Inflammatory macrophage treated with lipopolysaccharide for 1 hour (primary cell): ENCODE measurements at regions not wholly inside any gene's neighbourhood (a gene's known extent, or its start where the extent isn't known, plus 50 kb on each side); places are given as distances from the start of the nearest gene placed in this dataset.
"Not testable (repeated sequence)": the region's sequence is repeated elsewhere in the genome, so short reads cannot be mapped to it uniquely, and the experiment has no call there.

Source experiments
- DNase-seq, 2 donors: peaks; one replicate each; pipeline ENCODE4 v3.0.0-alpha.2; 2020 to 2022

- no peak for DNase-seq
Observed at GRCh38 chr13:54606944-54607343, 1578.3 kb downstream of the OLFM4 start.

- DNase-seq: no peak
Observed at GRCh38 chr13:54607421-54607820, 1578.8 kb downstream of the OLFM4 start.

- DNase-seq: no peak
Observed at GRCh38 chr13:54611390-54611789, 1582.8 kb downstream of the OLFM4 start.

GRCh38 chr13:54614726-54615125 is 1586.1 kb downstream of the OLFM4 start:
- DNase-seq: no peak

- DNase-seq: not testable (repeated sequence)
Observed at GRCh38 chr13:54626504-54626903, 1597.9 kb downstream of the OLFM4 start.

- DNase-seq: no peak
Observed at GRCh38 chr13:54627646-54628372, 1599.2 kb downstream of the OLFM4 start.

GRCh38 chr13:54628383-54628782 is 1599.8 kb downstream of the OLFM4 start:
- DNase-seq: no peak

- DNase-seq: no peak
Observed at GRCh38 chr13:54633456-54633855, 1604.8 kb downstream of the OLFM4 start.

- no peak for DNase-seq
Observed at GRCh38 chr13:54636231-54636630, 1607.6 kb downstream of the OLFM4 start.

GRCh38 chr13:54637366-54637765 is 1608.8 kb downstream of the OLFM4 start:
- no peak for DNase-seq

- DNase-seq: no peak
Observed at GRCh38 chr13:54640719-54641118, 1612.1 kb downstream of the OLFM4 start.

- no peak for DNase-seq
Observed at GRCh38 chr13:54643863-54644262, 1615.2 kb downstream of the OLFM4 start.

- DNase-seq: no peak
Observed at GRCh38 chr13:54647275-54647674, 1618.7 kb downstream of the OLFM4 start.

- DNase-seq: no peak
Observed at GRCh38 chr13:54657588-54657987, 1629.0 kb downstream of the OLFM4 start.

GRCh38 chr13:54658771-54659170 is 1630.2 kb downstream of the OLFM4 start:
- DNase-seq: no peak

- no peak for DNase-seq
Observed at GRCh38 chr13:54660277-54660676, 1631.7 kb downstream of the OLFM4 start.

- DNase-seq: no peak
Observed at GRCh38 chr13:54676526-54677113, 1648.0 kb downstream of the OLFM4 start.

- DNase-seq: no peak
Observed at GRCh38 chr13:54682184-54682583, 1653.6 kb downstream of the OLFM4 start.

- DNase-seq: no peak
Observed at GRCh38 chr13:54687173-54687572, 1658.6 kb downstream of the OLFM4 start.

- no peak for DNase-seq
Observed at GRCh38 chr13:54699831-54700230, 1671.2 kb downstream of the OLFM4 start.

- DNase-seq: no peak
Observed at GRCh38 chr13:54705738-54706137, 1677.1 kb downstream of the OLFM4 start.

GRCh38 chr13:54706336-54706735 is 1677.7 kb downstream of the OLFM4 start:
- DNase-seq: no peak

- DNase-seq: no peak
Observed at GRCh38 chr13:54709546-54709945, 1680.9 kb downstream of the OLFM4 start.

- DNase-seq: no peak
Observed at GRCh38 chr13:54733639-54734038, 1705.0 kb downstream of the OLFM4 start.

GRCh38 chr13:54737211-54737610 is 1708.6 kb downstream of the OLFM4 start:
- not testable (repeated sequence) for DNase-seq
